GM12891 (cell line): ENCODE measurements at regions not wholly inside any gene's neighbourhood (a gene's known extent, or its start where the extent isn't known, plus 50 kb on each side); places are given as distances from the start of the nearest gene placed in this dataset.

ENCODE experiments used
- POLR2A ChIP-seq: IDR thresholded peaks from 2 replicates; pipeline ENCODE4 v1.6.1; 2011; ENCODE audit warnings: low read depth, low read length, control low read depth
- POLR2AphosphoS5 ChIP-seq: IDR thresholded peaks from 2 replicates; pipeline ENCODE4 v1.6.1; 2011; ENCODE audit warnings: low read depth, low read length, control low read depth
- POU2F2 ChIP-seq: IDR thresholded peaks from 2 replicates; pipeline ENCODE4 v1.6.1; 2011; ENCODE audit warnings: low read depth, mild to moderate bottlenecking, control low read depth, low read length, moderate library complexity
- TAF1 ChIP-seq: IDR thresholded peaks from 2 replicates; pipeline ENCODE4 v1.6.1; 2011; ENCODE audit warnings: low read depth, low read length, control low read depth

DNA sequence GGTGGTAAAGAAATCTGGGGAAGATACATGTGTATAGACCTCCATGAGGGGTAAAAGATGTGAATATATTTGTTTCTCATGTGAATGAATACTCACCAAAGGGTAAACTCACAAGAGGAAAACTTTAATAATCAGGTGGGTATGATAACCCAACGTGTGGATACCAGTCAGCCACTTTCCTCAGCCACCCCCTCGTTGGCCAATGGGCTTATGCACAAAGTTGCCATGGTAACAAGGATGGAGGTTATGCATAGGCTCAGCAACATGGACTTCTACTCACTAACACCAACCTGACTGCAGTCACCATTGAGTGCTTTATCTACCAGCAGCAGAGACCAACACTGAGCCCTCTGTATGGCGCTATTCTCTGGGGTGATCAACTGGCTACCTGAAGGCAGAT lies 424.4 kb downstream of the DUSP10 start:
- no peak for TF ChIP-seq POLR2A
- no peak for TF ChIP-seq POLR2AphosphoS5
- no peak for TF ChIP-seq POU2F2
- TF ChIP-seq TAF1: no peak
